HCT116 (cell line): ENCODE measurements at regions not wholly inside any gene's neighbourhood (a gene's known extent, or its start where the extent isn't known, plus 50 kb on each side); places are given as distances from the start of the nearest gene placed in this dataset.

Experiments used
- ATAC-seq: fragments of 200-7000 bp; cut with Tn5 transposase; 2 replicates; pipeline ENCODE4 v1.9.1; 2020; ENCODE audit warnings: mild to moderate bottlenecking, moderate library complexity
- BruUV-seq: library from RNA; stranded (reverse); fragments of 400-500 nt; replicated peaks from 2 replicates; lab custom pipeline; 2021; lab: Mats Ljungman, UMichigan
- CTCF ChIA-PET: fragments of 300-600 bp; sonication (Branson Sonifier 250); formaldehyde crosslinking; loops from one replicate; lab custom pipeline; 2021; ENCODE audit warnings: antibody characterized with exemption; lab: Charles Lee
- POLR2A ChIA-PET: fragments of 300-600, 350-600 bp; sonication (Branson Sonifier 250); formaldehyde crosslinking; loops from one replicate; lab custom pipeline; 2021; ENCODE audit warnings: antibody characterized with exemption; lab: Charles Lee
- RAD21 ChIA-PET, 2 experiments: fragments of 300-600 bp; sonication (Branson Sonifier 250); formaldehyde crosslinking; loops; one replicate each; lab custom pipeline; 2023; ENCODE audit warnings: low total read pairs in 2 of 2; ENCODE audit not compliant: uncharacterized antibody in 2 of 2, unreplicated experiment in 2 of 2, low non-redundant PET in 1 of 2; lab: Charles Lee
- DNase-seq: peaks from one replicate; pipeline ENCODE4 v3.0.0-alpha.2; 2010; ENCODE audit warnings: low read depth, low spot score
- H2AFZ ChIP-seq: fragments of 200-600 bp; shearing (Covaris generic), sonication (generic); 2 replicates; pipeline ENCODE4 v1.6.1; 2017; ENCODE audit warnings: low read depth, mixed run types, mixed read lengths, antibody characterized with exemption, low read length; ENCODE audit not compliant: poor library complexity, severe bottlenecking
- H3K27ac ChIP-seq: 2 replicates; pipeline ENCODE4 v1.5.1; 2012; ENCODE audit warnings: low read depth, low read length
- H3K27me3 ChIP-seq: fragments of 200-600 bp; sonication (generic); 2 replicates; pipeline ENCODE4 v1.6.1; 2016; ENCODE audit warnings: mixed run types, low read length, mixed read lengths; ENCODE audit not compliant: insufficient read depth
- H3K36me3 ChIP-seq, 2 experiments: fragments of 200-500 bp in 1 of 2; fragments of 200-600 bp in 1 of 2; sonication (Bioruptor generic) in 1 of 2; sonication (generic) in 1 of 2; 2 replicates each; pipeline versions ENCODE4 v1.5.1 to v1.6.1; 2014 to 2016; ENCODE audit warnings: low read length in 2 of 2, inconsistent platforms in 1 of 2, mixed read lengths in 1 of 2, mixed run types in 1 of 2; ENCODE audit not compliant: insufficient read depth in 2 of 2, control insufficient read depth in 1 of 2
- H3K4me1 ChIP-seq, 2 experiments: fragments of 200-600 bp in 1 of 2; sonication (generic) in 1 of 2; 2 replicates each; pipeline versions ENCODE4 v1.5.1 to v1.6.1; 2012 to 2017; ENCODE audit warnings: low read length in 2 of 2, inconsistent platforms in 1 of 2, mild to moderate bottlenecking in 1 of 2, mixed read lengths in 1 of 2, mixed run types in 1 of 2, moderate library complexity in 1 of 2; ENCODE audit not compliant: insufficient read depth in 2 of 2, control insufficient read depth in 1 of 2
- H3K4me2 ChIP-seq: fragments of 200-600 bp; sonication (generic); 2 replicates; pipeline ENCODE4 v1.6.1; 2017; ENCODE audit warnings: mixed run types, low read length, mixed read lengths
- H3K4me3 ChIP-seq, 2 experiments: fragments of 200-600 bp in 1 of 2; sonication (generic) in 1 of 2; replicated peaks in 1 of 2; 2 replicates each; pipeline ENCODE4 v1.5.1; 2011 to 2016; ENCODE audit warnings: low read length in 2 of 2, control low read depth in 1 of 2, low read depth in 1 of 2, mild to moderate bottlenecking in 1 of 2, mixed read lengths in 1 of 2, mixed run types in 1 of 2
- H3K79me2 ChIP-seq: fragments of 200-600 bp; sonication (generic); 2 replicates; pipeline ENCODE4 v1.6.1; 2017; ENCODE audit warnings: mild to moderate bottlenecking, mixed run types, low read length, moderate library complexity, mixed read lengths; ENCODE audit not compliant: insufficient read depth
- H3K9ac ChIP-seq: fragments of 200-600 bp; sonication (generic); 2 replicates; pipeline ENCODE4 v1.6.1; 2016; ENCODE audit warnings: low read length, mixed read lengths
- H3K9me2 ChIP-seq: fragments of 200-600 bp; sonication (generic), shearing (Covaris generic); 2 replicates; pipeline ENCODE4 v1.6.1; 2017; ENCODE audit warnings: mixed run types, mild to moderate bottlenecking, moderate library complexity; ENCODE audit not compliant: insufficient read depth
- H3K9me3 ChIP-seq, 2 experiments: fragments of 200-500 bp in 1 of 2; fragments of 200-600 bp in 1 of 2; sonication (Bioruptor generic) in 1 of 2; sonication (generic) in 1 of 2; 2 replicates each; pipeline ENCODE4 v1.6.1; 2014 to 2017; ENCODE audit warnings: low read length in 2 of 2, mixed read lengths in 2 of 2, inconsistent platforms in 1 of 2, low read depth in 1 of 2, mild to moderate bottlenecking in 1 of 2, mixed run types in 1 of 2, moderate library complexity in 1 of 2; ENCODE audit not compliant: control insufficient read depth in 1 of 2, insufficient read depth in 1 of 2
- H4K20me1 ChIP-seq: fragments of 200-600 bp; sonication (generic), shearing (Covaris generic); 2 replicates; pipeline ENCODE4 v1.6.1; 2017; ENCODE audit warnings: mixed run types, mild to moderate bottlenecking, moderate library complexity; ENCODE audit not compliant: insufficient read depth
- CBX3 ChIP-seq: IDR thresholded peaks from 2 replicates; pipeline ENCODE4 v1.6.1; 2012; ENCODE audit warnings: low read depth
- CEBPB ChIP-seq: IDR thresholded peaks from 2 replicates; pipeline ENCODE4 v1.6.1; 2012; ENCODE audit warnings: low read depth
- EZH2phosphoT487 ChIP-seq: fragments of 200-600 bp; IDR thresholded peaks from 2 replicates; pipeline ENCODE4 v1.6.1; 2018; ENCODE audit warnings: antibody characterized with exemption, borderline replicate concordance
- FOSL1 ChIP-seq: IDR thresholded peaks from 2 replicates; pipeline ENCODE4 v1.6.1; 2012; ENCODE audit warnings: low read depth
- JUND ChIP-seq: IDR thresholded peaks from 2 replicates; pipeline ENCODE4 v1.6.1; 2012
- POLR2A ChIP-seq: IDR thresholded peaks from 2 replicates; pipeline ENCODE4 v1.7.0; 2011; ENCODE audit warnings: borderline replicate concordance; ENCODE audit not compliant: insufficient read depth, insufficient read length; ENCODE audit errors: extremely low read depth
- POLR2AphosphoS5 ChIP-seq: IDR thresholded peaks from 2 replicates; pipeline ENCODE4 v1.6.1; 2011; ENCODE audit warnings: mild to moderate bottlenecking, low read depth, low read length, moderate library complexity
- RAD21 ChIP-seq: IDR thresholded peaks from 2 replicates; pipeline ENCODE4 v1.6.1; 2012; ENCODE audit warnings: low read depth, mild to moderate bottlenecking
- SIN3A ChIP-seq: IDR thresholded peaks from 2 replicates; pipeline ENCODE4 v1.6.1; 2012; ENCODE audit warnings: low read depth
- SP1 ChIP-seq: IDR thresholded peaks from 2 replicates; pipeline ENCODE4 v1.6.1; 2012; ENCODE audit warnings: low read depth
- TCF7L2 ChIP-seq: IDR thresholded peaks from 2 replicates; pipeline ENCODE4 v1.7.0; 2011; ENCODE audit warnings: borderline replicate concordance, inconsistent platforms; ENCODE audit not compliant: insufficient read depth, insufficient read length; ENCODE audit errors: extremely low read depth
- ZFX ChIP-seq: fragments of 450-650 bp; IDR thresholded peaks from 2 replicates; pipeline ENCODE4 v1.6.1; 2017
- ZNF274 ChIP-seq: fragments of 200-500 bp; sonication (Bioruptor generic); IDR thresholded peaks from 2 replicates; pipeline ENCODE4 v1.6.1; 2014; ENCODE audit warnings: mild to moderate bottlenecking, low read depth, low read length, inconsistent platforms
- intact Hi-C: fragments of 100-400 bp; cut with micrococcal nuclease; formaldehyde crosslinking; loops from 2 replicates; pipeline ENCODE4 v1.10.0; 2022
- TF ChIP-seq, protein P1 (sequence below): IDR thresholded peaks from 2 replicates; pipeline ENCODE4 v1.6.1; 2012; ENCODE audit warnings: low read depth
- TF ChIP-seq, protein P2 (sequence below): IDR thresholded peaks from 2 replicates; pipeline ENCODE4 v1.6.1; 2012
- TF ChIP-seq, protein P3 (sequence below): IDR thresholded peaks from 2 replicates; pipeline ENCODE4 v1.6.1; 2012
- TF ChIP-seq, protein P4 (sequence below), 3 experiments: fragments of 200-600 bp in 1 of 3; sonication (generic) in 1 of 3; IDR thresholded peaks in 2 of 3; conservative IDR thresholded peaks in 1 of 3; 2 replicates each; pipeline ENCODE4 v1.5.1; 2012 to 2017; ENCODE audit warnings: low read depth in 2 of 3, low read length in 2 of 3, antibody characterized with exemption in 1 of 3, borderline replicate concordance in 1 of 3, control low read depth in 1 of 3, mild to moderate bottlenecking in 1 of 3, mixed read lengths in 1 of 3, mixed run types in 1 of 3, moderate library complexity in 1 of 3; ENCODE audit not compliant: insufficient read depth in 1 of 3

DNA sequence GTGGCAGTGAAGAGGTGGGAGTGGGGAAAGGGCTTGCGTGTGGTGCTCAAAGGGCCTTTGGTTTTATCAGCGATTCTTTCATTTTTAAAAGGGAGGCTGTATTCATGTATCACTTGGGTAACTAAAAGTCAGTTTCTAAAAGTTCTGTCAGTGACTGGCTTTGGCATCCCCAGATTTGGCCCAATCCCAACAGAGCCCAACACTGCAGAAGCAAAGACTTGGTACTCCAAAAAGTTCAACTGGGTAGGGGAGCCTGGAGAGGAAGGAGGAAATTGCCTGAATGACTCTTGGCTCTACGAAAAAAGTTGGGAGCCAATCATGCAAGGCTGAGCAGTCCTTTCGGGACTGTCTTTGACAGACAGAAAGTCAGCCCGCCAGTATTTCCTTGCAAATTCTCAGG, 54.5 kb upstream of the COL13A1 start (continued):
- TF ChIP-seq, protein P1, sequence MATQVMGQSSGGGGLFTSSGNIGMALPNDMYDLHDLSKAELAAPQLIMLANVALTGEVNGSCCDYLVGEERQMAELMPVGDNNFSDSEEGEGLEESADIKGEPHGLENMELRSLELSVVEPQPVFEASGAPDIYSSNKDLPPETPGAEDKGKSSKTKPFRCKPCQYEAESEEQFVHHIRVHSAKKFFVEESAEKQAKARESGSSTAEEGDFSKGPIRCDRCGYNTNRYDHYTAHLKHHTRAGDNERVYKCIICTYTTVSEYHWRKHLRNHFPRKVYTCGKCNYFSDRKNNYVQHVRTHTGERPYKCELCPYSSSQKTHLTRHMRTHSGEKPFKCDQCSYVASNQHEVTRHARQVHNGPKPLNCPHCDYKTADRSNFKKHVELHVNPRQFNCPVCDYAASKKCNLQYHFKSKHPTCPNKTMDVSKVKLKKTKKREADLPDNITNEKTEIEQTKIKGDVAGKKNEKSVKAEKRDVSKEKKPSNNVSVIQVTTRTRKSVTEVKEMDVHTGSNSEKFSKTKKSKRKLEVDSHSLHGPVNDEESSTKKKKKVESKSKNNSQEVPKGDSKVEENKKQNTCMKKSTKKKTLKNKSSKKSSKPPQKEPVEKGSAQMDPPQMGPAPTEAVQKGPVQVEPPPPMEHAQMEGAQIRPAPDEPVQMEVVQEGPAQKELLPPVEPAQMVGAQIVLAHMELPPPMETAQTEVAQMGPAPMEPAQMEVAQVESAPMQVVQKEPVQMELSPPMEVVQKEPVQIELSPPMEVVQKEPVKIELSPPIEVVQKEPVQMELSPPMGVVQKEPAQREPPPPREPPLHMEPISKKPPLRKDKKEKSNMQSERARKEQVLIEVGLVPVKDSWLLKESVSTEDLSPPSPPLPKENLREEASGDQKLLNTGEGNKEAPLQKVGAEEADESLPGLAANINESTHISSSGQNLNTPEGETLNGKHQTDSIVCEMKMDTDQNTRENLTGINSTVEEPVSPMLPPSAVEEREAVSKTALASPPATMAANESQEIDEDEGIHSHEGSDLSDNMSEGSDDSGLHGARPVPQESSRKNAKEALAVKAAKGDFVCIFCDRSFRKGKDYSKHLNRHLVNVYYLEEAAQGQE, result no peak
- TF ChIP-seq, protein P2, sequence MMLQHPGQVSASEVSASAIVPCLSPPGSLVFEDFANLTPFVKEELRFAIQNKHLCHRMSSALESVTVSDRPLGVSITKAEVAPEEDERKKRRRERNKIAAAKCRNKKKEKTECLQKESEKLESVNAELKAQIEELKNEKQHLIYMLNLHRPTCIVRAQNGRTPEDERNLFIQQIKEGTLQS, result no peak
- no peak for TF ChIP-seq POLR2A
- TF ChIP-seq CBX3, result no peak
- TF ChIP-seq SP1, result no peak

DNA sequence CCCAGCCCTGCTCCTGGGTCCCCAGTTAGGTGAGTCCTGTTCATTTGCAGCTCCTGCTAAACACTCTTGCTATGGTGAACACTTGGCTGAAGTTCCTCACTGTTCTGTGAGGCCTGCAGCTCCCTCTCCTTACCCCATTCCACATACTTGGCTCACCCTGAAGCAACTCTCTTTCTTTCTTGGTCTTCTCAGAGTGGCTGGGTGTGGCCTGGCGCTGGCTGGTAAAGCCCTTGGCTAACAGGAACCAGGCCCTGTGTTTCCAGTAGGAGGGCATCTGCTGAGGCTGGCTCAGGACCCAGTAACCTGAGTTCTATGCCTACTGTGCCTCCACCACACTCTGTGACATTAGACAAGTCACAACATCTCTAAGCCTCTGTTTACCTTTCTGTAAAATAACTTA, 53.1 kb upstream of the COL13A1 start:
- Histone ChIP-seq H3K36me3 (no peaks in the 10 kb centered on the region), H2AFZ (no peak overlapping the region), H3K9me3 (no peaks in the 10 kb centered on the region), H4K20me1 (no peaks in the 10 kb centered on the region), H3K4me1 (peaks cover 0 to 11% of the 10 kb centered on the region in 2 experiments; a peak in 1 of 4 replicates), H3K4me2 (no peak overlapping the region), H3K27ac (no peak overlapping the region), H3K9me2 (no peaks in the 10 kb centered on the region), H3K4me3 (no peak overlapping the region), H3K9ac (no peak overlapping the region), H3K27me3 (no peaks in the 10 kb centered on the region), H3K79me2 (no peaks in the 10 kb centered on the region)
- intact Hi-C loops, result no loop called here
- CTCF ChIA-PET, result no interaction called here
- ATAC-seq (no peak; the same call in 1 of the 2 replicates), DNase-seq (no peak)
- POLR2A ChIA-PET, result no interaction called here
- no TSS peak for BruUV-seq
- RAD21 ChIA-PET, result no interaction called here
- TF ChIP-seq, protein P1, result no peak
- TF ChIP-seq, protein P3, sequence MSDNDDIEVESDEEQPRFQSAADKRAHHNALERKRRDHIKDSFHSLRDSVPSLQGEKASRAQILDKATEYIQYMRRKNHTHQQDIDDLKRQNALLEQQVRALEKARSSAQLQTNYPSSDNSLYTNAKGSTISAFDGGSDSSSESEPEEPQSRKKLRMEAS, result no peak
- no peak for TF ChIP-seq POLR2A
- TF ChIP-seq, protein P4, sequence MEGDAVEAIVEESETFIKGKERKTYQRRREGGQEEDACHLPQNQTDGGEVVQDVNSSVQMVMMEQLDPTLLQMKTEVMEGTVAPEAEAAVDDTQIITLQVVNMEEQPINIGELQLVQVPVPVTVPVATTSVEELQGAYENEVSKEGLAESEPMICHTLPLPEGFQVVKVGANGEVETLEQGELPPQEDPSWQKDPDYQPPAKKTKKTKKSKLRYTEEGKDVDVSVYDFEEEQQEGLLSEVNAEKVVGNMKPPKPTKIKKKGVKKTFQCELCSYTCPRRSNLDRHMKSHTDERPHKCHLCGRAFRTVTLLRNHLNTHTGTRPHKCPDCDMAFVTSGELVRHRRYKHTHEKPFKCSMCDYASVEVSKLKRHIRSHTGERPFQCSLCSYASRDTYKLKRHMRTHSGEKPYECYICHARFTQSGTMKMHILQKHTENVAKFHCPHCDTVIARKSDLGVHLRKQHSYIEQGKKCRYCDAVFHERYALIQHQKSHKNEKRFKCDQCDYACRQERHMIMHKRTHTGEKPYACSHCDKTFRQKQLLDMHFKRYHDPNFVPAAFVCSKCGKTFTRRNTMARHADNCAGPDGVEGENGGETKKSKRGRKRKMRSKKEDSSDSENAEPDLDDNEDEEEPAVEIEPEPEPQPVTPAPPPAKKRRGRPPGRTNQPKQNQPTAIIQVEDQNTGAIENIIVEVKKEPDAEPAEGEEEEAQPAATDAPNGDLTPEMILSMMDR (IDR thresholded peaks at IDR 0.05 in 2 of 3, conservative IDR thresholded peaks at IDR 0.05 in 1 of 3; ENCODE audit: borderline replicate concordance in 1 of 3, insufficient read depth in 1 of 3, low read depth in 2 of 3, low read length in 2 of 3), result no peak
- no peak for TF ChIP-seq TCF7L2
- no peak for TF ChIP-seq EZH2phosphoT487
- no peak for TF ChIP-seq ZFX
- TF ChIP-seq POLR2AphosphoS5, result no peak
- TF ChIP-seq JUND, result no peak
- no peak for TF ChIP-seq RAD21
- no peak for TF ChIP-seq CEBPB
- TF ChIP-seq, protein P2, result no peak
- TF ChIP-seq SIN3A, result no peak
- TF ChIP-seq FOSL1, result no peak
- TF ChIP-seq ZNF274, result no peak
